SK-N-SH (cell line): ENCODE measurements at regions not wholly inside any gene's neighbourhood (a gene's known extent, or its start where the extent isn't known, plus 50 kb on each side); places are given as distances from the start of the nearest gene placed in this dataset.

Source experiments
- CTCF ChIP-seq: fragments of 200-600 bp; sonication (generic); IDR thresholded peaks from 2 replicates; pipeline ENCODE4 v1.6.1; 2017; ENCODE audit warnings: antibody characterized with exemption, mild to moderate bottlenecking, moderate library complexity
- EP300 ChIP-seq, 2 experiments: IDR thresholded peaks; 2 replicates each; pipeline versions ENCODE4 v1.4.0 to v1.6.1; 2012; ENCODE audit warnings: borderline replicate concordance in 1 of 2, low read depth in 1 of 2, low read length in 1 of 2
- FOXJ3 ChIP-seq: sonication (generic); formaldehyde crosslinking; IDR thresholded peaks from 2 replicates; pipeline ENCODE4 v1.5.1; 2020; ENCODE audit warnings: mild to moderate bottlenecking, missing genetic modification reagents
- IRF3 ChIP-seq: fragments of 150-350 bp; IDR thresholded peaks from 2 replicates; pipeline ENCODE4 v1.6.1; 2016; ENCODE audit warnings: mild to moderate bottlenecking, low read depth, low read length
- NRF1 ChIP-seq: IDR thresholded peaks from 2 replicates; pipeline ENCODE4 v1.6.1; 2012; ENCODE audit warnings: low read depth, mild to moderate bottlenecking, low read length
- POLR2AphosphoS5 ChIP-seq: IDR thresholded peaks from 2 replicates; pipeline ENCODE4 v1.6.1; 2012; ENCODE audit warnings: low read depth, low read length
- RAD21 ChIP-seq: IDR thresholded peaks from 2 replicates; pipeline ENCODE4 v1.6.1; 2012; ENCODE audit warnings: mild to moderate bottlenecking, low read length
- RCOR1 ChIP-seq: fragments of 150-350 bp; IDR thresholded peaks from 2 replicates; pipeline ENCODE4 v1.6.1; 2017; ENCODE audit warnings: antibody characterized with exemption, low read length
- RFX5 ChIP-seq: IDR thresholded peaks from 2 replicates; pipeline ENCODE4 v1.6.1; 2012; ENCODE audit warnings: mild to moderate bottlenecking, improper control_type of control experiment, low read length
- TF ChIP-seq, protein P1 (sequence below): IDR thresholded peaks from 2 replicates; pipeline ENCODE4 v1.4.0; 2012; ENCODE audit warnings: low read depth
- TF ChIP-seq, protein P2 (sequence below): fragments of 150-350 bp; IDR thresholded peaks from 2 replicates; pipeline ENCODE4 v1.6.1; 2017; ENCODE audit warnings: antibody characterized with exemption, low read length, low read depth, borderline replicate concordance
- TF ChIP-seq, protein P3 (sequence below): IDR thresholded peaks from 2 replicates; pipeline ENCODE4; 2012

DNA sequence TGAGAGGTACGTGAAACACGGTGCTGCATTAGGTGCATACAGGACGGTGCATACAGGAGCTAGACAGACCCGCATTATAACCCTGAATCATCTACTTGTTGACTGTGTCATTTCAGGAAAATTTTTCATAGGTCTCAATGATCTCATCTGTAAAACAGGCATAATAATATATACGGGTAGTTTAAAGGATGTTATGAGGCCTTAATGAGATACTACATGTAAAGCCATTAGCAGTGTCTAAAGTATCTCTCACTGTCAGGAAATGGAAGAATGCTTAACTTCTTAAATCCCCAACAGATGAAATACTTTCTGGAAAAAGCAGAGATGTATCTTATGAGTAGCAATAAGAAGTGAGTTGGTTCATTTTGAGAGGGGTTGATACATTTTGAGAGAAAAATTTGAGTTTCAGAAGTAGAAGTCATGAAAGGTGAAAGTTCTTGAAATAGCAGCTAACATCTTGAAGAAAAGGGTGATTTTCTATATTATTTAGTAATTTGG is 669.6 kb downstream of the PTPRC start:
- TF ChIP-seq NRF1: no peak
- TF ChIP-seq CTCF: no peak
- TF ChIP-seq POLR2AphosphoS5: no peak
- TF ChIP-seq EP300 (IDR thresholded peaks at IDR 0.05; ENCODE audit: borderline replicate concordance in 1 of 2, low read depth in 1 of 2, low read length in 1 of 2): no peak
- TF ChIP-seq RAD21: no peak
- TF ChIP-seq, protein P1, sequence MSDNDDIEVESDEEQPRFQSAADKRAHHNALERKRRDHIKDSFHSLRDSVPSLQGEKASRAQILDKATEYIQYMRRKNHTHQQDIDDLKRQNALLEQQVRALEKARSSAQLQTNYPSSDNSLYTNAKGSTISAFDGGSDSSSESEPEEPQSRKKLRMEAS: no peak
- no peak for TF ChIP-seq RCOR1
- TF ChIP-seq, protein P2, sequence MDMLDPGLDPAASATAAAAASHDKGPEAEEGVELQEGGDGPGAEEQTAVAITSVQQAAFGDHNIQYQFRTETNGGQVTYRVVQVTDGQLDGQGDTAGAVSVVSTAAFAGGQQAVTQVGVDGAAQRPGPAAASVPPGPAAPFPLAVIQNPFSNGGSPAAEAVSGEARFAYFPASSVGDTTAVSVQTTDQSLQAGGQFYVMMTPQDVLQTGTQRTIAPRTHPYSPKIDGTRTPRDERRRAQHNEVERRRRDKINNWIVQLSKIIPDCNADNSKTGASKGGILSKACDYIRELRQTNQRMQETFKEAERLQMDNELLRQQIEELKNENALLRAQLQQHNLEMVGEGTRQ: no peak
- no peak for TF ChIP-seq FOXJ3 (CRISPR knock-in tag)
- TF ChIP-seq IRF3: no peak
- TF ChIP-seq, protein P3, sequence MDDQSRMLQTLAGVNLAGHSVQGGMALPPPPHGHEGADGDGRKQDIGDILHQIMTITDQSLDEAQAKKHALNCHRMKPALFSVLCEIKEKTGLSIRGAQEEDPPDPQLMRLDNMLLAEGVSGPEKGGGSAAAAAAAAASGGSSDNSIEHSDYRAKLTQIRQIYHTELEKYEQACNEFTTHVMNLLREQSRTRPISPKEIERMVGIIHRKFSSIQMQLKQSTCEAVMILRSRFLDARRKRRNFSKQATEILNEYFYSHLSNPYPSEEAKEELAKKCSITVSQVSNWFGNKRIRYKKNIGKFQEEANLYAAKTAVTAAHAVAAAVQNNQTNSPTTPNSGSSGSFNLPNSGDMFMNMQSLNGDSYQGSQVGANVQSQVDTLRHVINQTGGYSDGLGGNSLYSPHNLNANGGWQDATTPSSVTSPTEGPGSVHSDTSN: no peak
- no peak for TF ChIP-seq RFX5
